ENCODE measurements at regions not wholly inside any gene's neighbourhood (a gene's known extent, or its start where the extent isn't known, plus 50 kb on each side); places are given as distances from the start of the nearest gene placed in this dataset.

DNA sequence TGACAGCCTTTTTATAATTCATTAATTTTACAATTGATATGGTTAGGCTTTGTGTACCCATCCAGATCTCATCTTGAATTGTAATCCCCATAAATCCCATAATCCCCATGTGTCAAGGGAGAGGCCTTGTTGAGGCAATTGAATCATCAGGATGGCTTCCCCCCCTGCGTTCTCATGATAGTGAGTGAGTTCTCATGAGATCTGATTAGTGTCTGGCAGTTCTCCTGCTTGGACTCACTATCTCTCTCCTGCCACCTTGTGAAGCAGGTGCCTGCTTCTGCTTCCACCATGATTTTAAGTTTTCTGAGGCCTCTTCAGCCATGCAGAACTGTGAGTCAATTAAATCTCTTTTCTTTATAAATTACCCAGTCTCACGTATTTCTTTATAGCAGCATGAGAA is 165.7 kb upstream of the GNAI1 start:
- Histone ChIP-seq H3K4me1 (replicated peaks) (no peaks in the 10 kb centered on the region), H3K36me3 (no peaks in the 10 kb centered on the region), H3K9me3 (no peaks in the 10 kb centered on the region), H3K4me3 (no peak overlapping the region), H3K27me3 (replicated peaks; ENCODE audit: insufficient read depth) (no peaks in the 10 kb centered on the region), H3K27ac (no peak overlapping the region)
- WGBS: 80% methylated on average over 2 of the region's 2 CpGs
- intact Hi-C loops (cut with DNase I): no loop called here
- TF ChIP-seq CTCF (IDR thresholded peaks at IDR 0.05): no peak
- no peak for TF ChIP-seq POLR2AphosphoS5 (IDR thresholded peaks at IDR 0.05)
- TF ChIP-seq POLR2A (IDR thresholded peaks at IDR 0.05): no peak
- no peak for DNase-seq (ENCODE audit: low spot score)

GRCh38 chr7:79968077-79968648 is 166.5 kb upstream of the GNAI1 start:
- Histone ChIP-seq H3K4me3 (no peak overlapping the region), H3K9me3 (no peaks in the 10 kb centered on the region), H3K27ac (no peak overlapping the region), H3K36me3 (no peaks in the 10 kb centered on the region), H3K27me3 (replicated peaks; ENCODE audit: insufficient read depth) (no peaks in the 10 kb centered on the region), H3K4me1 (replicated peaks) (no peaks in the 10 kb centered on the region)
- TF ChIP-seq CTCF (IDR thresholded peaks at IDR 0.05) (no peak), POLR2A (IDR thresholded peaks at IDR 0.05) (no peak), POLR2AphosphoS5 (IDR thresholded peaks at IDR 0.05) (no peak)
- DNase-seq (ENCODE audit: low spot score): no peak
- 81% methylated on average over 4 of the region's 4 CpGs for WGBS
- intact Hi-C loops (cut with DNase I): no loop called here

DNA sequence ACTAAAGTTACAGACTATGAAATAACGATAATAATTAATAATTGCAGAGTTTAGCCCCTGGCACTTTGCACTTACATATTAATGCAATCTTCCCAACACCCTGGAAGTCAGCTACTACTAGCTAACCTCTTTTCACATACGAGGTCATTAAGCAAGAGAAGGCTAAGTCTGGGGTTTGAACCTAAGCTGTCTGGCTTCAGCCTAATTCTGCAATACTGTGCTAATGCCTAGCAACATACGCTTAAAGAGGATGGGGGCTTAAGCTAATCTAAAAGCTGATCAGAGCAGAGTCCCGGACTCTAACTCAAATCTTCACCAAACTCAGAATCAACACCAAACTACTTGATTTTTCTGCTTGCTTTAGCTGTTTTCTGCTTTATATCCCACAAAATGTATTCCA is 168.7 kb upstream of the GNAI1 start:
- H3K4me3 ChIP-seq: no peak overlapping the region
- 85% methylated on average over 4 of the region's 4 CpGs for WGBS
- H3K4me1 ChIP-seq (replicated peaks): no peaks in the 10 kb centered on the region
- intact Hi-C loops (cut with DNase I): no loop called here
- no peaks in the 10 kb centered on the region for H3K9me3 ChIP-seq
- H3K36me3 ChIP-seq: no peaks in the 10 kb centered on the region
- no peak overlapping the region for H3K27ac ChIP-seq
- no peaks in the 10 kb centered on the region for H3K27me3 ChIP-seq (replicated peaks; ENCODE audit: insufficient read depth)
- DNase-seq (ENCODE audit: low spot score): no peak
- TF ChIP-seq POLR2AphosphoS5 (IDR thresholded peaks at IDR 0.05) (no peak), CTCF (IDR thresholded peaks at IDR 0.05) (no peak), POLR2A (IDR thresholded peaks at IDR 0.05) (no peak)

DNA sequence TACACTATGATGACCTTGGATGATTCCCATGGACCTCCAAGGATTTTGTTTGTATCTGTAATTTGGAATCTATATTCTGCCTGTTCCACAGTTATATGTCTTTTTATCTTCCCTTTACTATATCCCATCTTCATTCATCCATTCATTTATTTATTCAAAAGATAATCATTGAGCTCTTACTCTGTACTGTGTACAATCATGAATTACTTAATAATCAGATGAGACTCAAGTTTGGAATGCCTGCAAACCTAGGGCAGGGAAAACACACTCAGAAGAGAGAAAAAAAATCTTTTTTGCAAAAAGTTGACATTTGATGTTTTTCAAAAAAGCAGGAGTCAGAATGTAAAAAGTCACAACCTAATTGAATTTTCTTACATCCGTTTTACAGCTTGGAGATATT is 170.2 kb upstream of the GNAI1 start:
- Histone ChIP-seq H3K36me3 (no peaks in the 10 kb centered on the region), H3K4me1 (replicated peaks) (no peaks in the 10 kb centered on the region), H3K9me3 (no peaks in the 10 kb centered on the region), H3K27me3 (replicated peaks; ENCODE audit: insufficient read depth) (no peaks in the 10 kb centered on the region), H3K4me3 (no peak overlapping the region), H3K27ac (no peak overlapping the region)
- DNase-seq (ENCODE audit: low spot score): no peak
- WGBS: 81% methylated on average over 1 of the region's 1 CpG
- TF ChIP-seq POLR2AphosphoS5 (IDR thresholded peaks at IDR 0.05) (no peak), CTCF (IDR thresholded peaks at IDR 0.05) (no peak), POLR2A (IDR thresholded peaks at IDR 0.05) (no peak)
- intact Hi-C loops (cut with DNase I): no loop called here

- no peak for DNase-seq (ENCODE audit: low spot score)
Observed at GRCh38 chr7:79953130-79953529, 181.5 kb upstream of the GNAI1 start.

More at GRCh38 chr7:79953130-79953529, 181.5 kb upstream of the GNAI1 start:
- H3K27ac ChIP-seq: no peak overlapping the region
- no peaks in the 10 kb centered on the region for H3K4me1 ChIP-seq (replicated peaks)
- H3K4me3 ChIP-seq: no peak overlapping the region
- H3K27me3 ChIP-seq (replicated peaks; ENCODE audit: insufficient read depth): no peaks in the 10 kb centered on the region
- TF ChIP-seq POLR2AphosphoS5 (IDR thresholded peaks at IDR 0.05) (no peak), POLR2A (IDR thresholded peaks at IDR 0.05) (no peak), CTCF (IDR thresholded peaks at IDR 0.05) (no peak)
- intact Hi-C loops (cut with DNase I): no loop called here
- no peaks in the 10 kb centered on the region for H3K9me3 ChIP-seq
- H3K36me3 ChIP-seq: no peaks in the 10 kb centered on the region
- 88% methylated on average over 4 of the region's 4 CpGs for WGBS

Measured in prostate gland (tissue), 2 donors.